ENCODE measurements at regions not wholly inside any gene's neighbourhood (a gene's known extent, or its start where the extent isn't known, plus 50 kb on each side); places are given as distances from the start of the nearest gene placed in this dataset.

- no peak overlapping the region for H3K4me3 ChIP-seq (ENCODE audit: low read depth, low read length)
- no peak for TF ChIP-seq CTCF (IDR thresholded peaks at IDR 0.05; ENCODE audit: low read depth, low read length)
Measured at GRCh38 chr2:133790711-133791110, 222.4 kb upstream of the NCKAP5 start.

- H3K4me3 ChIP-seq (ENCODE audit: low read depth, low read length): no peak overlapping the region
- TF ChIP-seq CTCF (IDR thresholded peaks at IDR 0.05; ENCODE audit: low read depth, low read length): no peak
Measured at GRCh38 chr2:133791191-133791590, 222.9 kb upstream of the NCKAP5 start.

GRCh38 chr2:133792223-133792622 lies 224.0 kb upstream of the NCKAP5 start:
- TF ChIP-seq CTCF (IDR thresholded peaks at IDR 0.05; ENCODE audit: low read depth, low read length): no peak
- H3K4me3 ChIP-seq (ENCODE audit: low read depth, low read length): no peak overlapping the region

- no peak overlapping the region for H3K4me3 ChIP-seq (ENCODE audit: low read depth, low read length)
- no peak for TF ChIP-seq CTCF (IDR thresholded peaks at IDR 0.05; ENCODE audit: low read depth, low read length)
Measured at GRCh38 chr2:133794114-133794513, 225.9 kb upstream of the NCKAP5 start.

GRCh38 chr2:133801946-133802345 lies 233.7 kb upstream of the NCKAP5 start:
- H3K4me3 ChIP-seq (ENCODE audit: low read depth, low read length): no peak overlapping the region
- no peak for TF ChIP-seq CTCF (IDR thresholded peaks at IDR 0.05; ENCODE audit: low read depth, low read length)

- no peak for TF ChIP-seq CTCF (IDR thresholded peaks at IDR 0.05; ENCODE audit: low read depth, low read length)
- H3K4me3 ChIP-seq (ENCODE audit: low read depth, low read length): no peak overlapping the region
Measured at GRCh38 chr2:133802409-133803039, 234.3 kb upstream of the NCKAP5 start.

GRCh38 chr2:133806564-133806963 lies 238.3 kb upstream of the NCKAP5 start:
- no peak for TF ChIP-seq CTCF (IDR thresholded peaks at IDR 0.05; ENCODE audit: low read depth, low read length)
- no peak overlapping the region for H3K4me3 ChIP-seq (ENCODE audit: low read depth, low read length)
